ENCODE measurements at regions not wholly inside any gene's neighbourhood (a gene's known extent, or its start where the extent isn't known, plus 50 kb on each side); places are given as distances from the start of the nearest gene placed in this dataset.
A peak's percentile ranks its signal among the peaks of the same experiment; 100 is the strongest.

DNA sequence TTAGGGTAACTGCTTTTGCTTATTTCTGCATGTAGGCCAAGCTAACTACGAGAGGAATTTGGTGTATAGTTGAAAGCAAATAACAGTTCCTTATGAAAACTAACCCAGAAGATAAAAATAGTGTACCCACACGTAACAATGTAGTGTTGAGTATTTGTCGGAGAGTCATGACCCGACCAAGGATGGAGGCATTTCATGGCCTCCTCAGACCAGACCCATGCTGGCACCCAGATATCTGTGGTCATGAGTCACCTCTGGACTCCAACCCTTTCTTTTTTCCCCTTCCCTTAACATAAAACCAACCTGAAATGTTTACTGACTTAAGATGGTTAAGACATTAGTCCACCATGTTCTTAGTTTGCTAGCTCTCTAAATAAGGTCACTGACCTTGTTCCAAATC, 318.7 kb downstream of the NOL4 start (continued):
- TF ChIP-seq, protein P1, sequence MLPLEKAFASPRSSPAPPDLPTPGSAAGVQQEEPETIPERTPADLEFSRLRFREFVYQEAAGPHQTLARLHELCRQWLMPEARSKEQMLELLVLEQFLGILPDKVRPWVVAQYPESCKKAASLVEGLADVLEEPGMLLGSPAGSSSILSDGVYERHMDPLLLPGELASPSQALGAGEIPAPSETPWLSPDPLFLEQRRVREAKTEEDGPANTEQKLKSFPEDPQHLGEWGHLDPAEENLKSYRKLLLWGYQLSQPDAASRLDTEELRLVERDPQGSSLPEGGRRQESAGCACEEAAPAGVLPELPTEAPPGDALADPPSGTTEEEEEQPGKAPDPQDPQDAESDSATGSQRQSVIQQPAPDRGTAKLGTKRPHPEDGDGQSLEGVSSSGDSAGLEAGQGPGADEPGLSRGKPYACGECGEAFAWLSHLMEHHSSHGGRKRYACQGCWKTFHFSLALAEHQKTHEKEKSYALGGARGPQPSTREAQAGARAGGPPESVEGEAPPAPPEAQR (tag by site-specific recombination; IDR thresholded peaks at IDR 0.05): no peak
- TF ChIP-seq ZSCAN5A (tag by site-specific recombination; IDR thresholded peaks at IDR 0.05): no peak
- no peak for TF ChIP-seq ZNF214 (tag by site-specific recombination; IDR thresholded peaks at IDR 0.05; ENCODE audit: borderline replicate concordance)
- no peak for TF ChIP-seq ZNF223 (tag by site-specific recombination; IDR thresholded peaks at IDR 0.05)
- TF ChIP-seq ZNF544 (tag by site-specific recombination; IDR thresholded peaks at IDR 0.05): no peak

- CTCF ChIA-PET: no interaction called here
- Histone ChIP-seq H3K9me3 (ENCODE audit: control insufficient read depth, insufficient read depth, low read depth, low read length) (no peaks in the 10 kb centered on the region), H3K36me3 (ENCODE audit: control insufficient read depth in 2 of 2, insufficient read depth in 1 of 2, low read length in 2 of 2) (no peaks in the 10 kb centered on the region)
Measured at GRCh38 chr18:33901894-33902512, 322.7 kb downstream of the NOL4 start.

DNA sequence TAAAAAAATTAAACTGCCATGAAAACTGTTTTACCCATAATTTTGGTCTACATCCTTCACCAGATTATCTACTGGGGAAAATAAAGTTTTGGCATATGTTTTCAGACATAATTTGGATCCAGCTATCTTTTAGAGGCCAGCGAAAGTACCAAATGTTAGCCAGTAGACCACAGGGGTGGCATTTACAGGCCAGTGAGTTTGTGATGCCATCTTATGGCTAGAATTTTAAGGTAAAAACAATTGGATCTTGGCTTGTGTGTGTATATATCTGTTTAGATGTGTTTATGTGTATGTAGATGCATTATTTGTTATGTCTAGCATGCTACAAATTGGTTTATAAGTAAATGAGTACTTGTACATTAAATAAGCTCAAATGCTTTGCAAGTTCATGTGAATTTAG, 322.6 kb downstream of the ASXL3 start:
- H3K27ac ChIP-seq (ENCODE audit: extremely low read depth, low read depth, low read length): no peak overlapping the region
- no peaks in the 10 kb centered on the region for H3K9me3 ChIP-seq (ENCODE audit: control insufficient read depth, insufficient read depth, low read depth, low read length)
- H3K4me3 ChIP-seq (ENCODE audit: low read depth, low read length): no peak overlapping the region
- H3K4me1 ChIP-seq (ENCODE audit: control insufficient read depth, insufficient read depth, low read length): no peaks in the 10 kb centered on the region
- ChIA-PET CTCF (interaction anchor here (1.0 kb wide), 1 partner anchor 58 kb away, joined by 3 read pairs; no protein-coding TSS in a partner anchor), POLR2A (no interaction called here)
- TF ChIP-seq ZNF248 (tag by site-specific recombination; IDR thresholded peaks at IDR 0.05) (no peak), ZNF530 (tag by site-specific recombination; IDR thresholded peaks at IDR 0.05; ENCODE audit: low read depth) (no peak), ZBTB8A (tag by site-specific recombination; IDR thresholded peaks at IDR 0.05) (no peak), SP7 (tag by site-specific recombination; IDR thresholded peaks at IDR 0.05) (no peak), ZNF585B (tag by site-specific recombination; IDR thresholded peaks at IDR 0.05) (no peak), ZBTB48 (tag by site-specific recombination; IDR thresholded peaks at IDR 0.05) (no peak), PRDM10 (tag by site-specific recombination; IDR thresholded peaks at IDR 0.05) (no peak), ZNF175 (tag by site-specific recombination; IDR thresholded peaks at IDR 0.05) (no peak), ZBTB17 (tag by site-specific recombination; IDR thresholded peaks at IDR 0.05) (no peak), GFI1B (tag by site-specific recombination; IDR thresholded peaks at IDR 0.05) (no peak), SP2 (tag by site-specific recombination; IDR thresholded peaks at IDR 0.05) (no peak)
- H3K36me3 ChIP-seq (ENCODE audit: control insufficient read depth in 2 of 2, insufficient read depth in 1 of 2, low read length in 2 of 2): no peaks in the 10 kb centered on the region

More at GRCh38 chr18:33901894-33902512, 322.7 kb downstream of the NOL4 start:
- no peak overlapping the region for H3K4me3 ChIP-seq (ENCODE audit: low read depth, low read length)
- POLR2A ChIA-PET: no interaction called here
- no peaks in the 10 kb centered on the region for H3K4me1 ChIP-seq (ENCODE audit: control insufficient read depth, insufficient read depth, low read length)
- no peak overlapping the region for H3K27ac ChIP-seq (ENCODE audit: extremely low read depth, low read depth, low read length)
- TF ChIP-seq TRIM28 (IDR thresholded peaks at IDR 0.05; ENCODE audit: borderline replicate concordance, low read length) (peak; percentile 96; the same call in 1 of the 2 replicates), ZNF248 (tag by site-specific recombination; IDR thresholded peaks at IDR 0.05) (no peak), SETDB1 (IDR thresholded peaks at IDR 0.05; ENCODE audit: insufficient read length, low read length) (peak; percentile 97), ZNF610 (tag by site-specific recombination; IDR thresholded peaks at IDR 0.05; ENCODE audit: borderline replicate concordance) (peak; percentile 17; the same call in 1 of the 2 replicates)

Measured in HEK293 (cell line).